Endodermal cell (in vitro differentiated cells): ENCODE measurements at regions not wholly inside any gene's neighbourhood (a gene's known extent, or its start where the extent isn't known, plus 50 kb on each side); places are given as distances from the start of the nearest gene placed in this dataset.
"Not testable (repeated sequence)": the region's sequence is repeated elsewhere in the genome, so short reads cannot be mapped to it uniquely, and the experiment has no call there.

ENCODE experiments used
- DNase-seq: peaks from one replicate; pipeline ENCODE4 v3.0.0-alpha.2; 2017
- H3K27ac ChIP-seq: 2 replicates; pipeline ENCODE4 v1.5.1; 2013; ENCODE audit warnings: mild to moderate bottlenecking, low read depth, low read length, moderate library complexity
- H3K27me3 ChIP-seq: 2 replicates; pipeline ENCODE4 v1.6.1; 2013; ENCODE audit warnings: mild to moderate bottlenecking, low read length, moderate library complexity; ENCODE audit not compliant: insufficient read depth, control insufficient read depth, poor library complexity, severe bottlenecking
- H3K36me3 ChIP-seq: 2 replicates; pipeline ENCODE4 v1.7.0; 2013; ENCODE audit warnings: mild to moderate bottlenecking, low read length, moderate library complexity; ENCODE audit not compliant: control insufficient read depth, insufficient read depth
- H3K4me1 ChIP-seq: one replicate; pipeline ENCODE4 v1.7.0; 2013; ENCODE audit warnings: low read length; ENCODE audit not compliant: control insufficient read depth, insufficient read depth
- H3K4me3 ChIP-seq: 2 replicates; pipeline ENCODE4 v1.5.1; 2013; ENCODE audit warnings: mild to moderate bottlenecking, low read length, moderate library complexity
- H3K9ac ChIP-seq: 2 replicates; pipeline ENCODE4 v1.6.1; 2013; ENCODE audit warnings: mild to moderate bottlenecking, low read length, moderate library complexity; ENCODE audit not compliant: poor library complexity, severe bottlenecking; ENCODE audit errors: extremely low read depth
- H3K9me3 ChIP-seq: 2 replicates; pipeline ENCODE4 v1.6.1; 2013; ENCODE audit warnings: mild to moderate bottlenecking, low read length, moderate library complexity; ENCODE audit not compliant: control insufficient read depth
- H3K27ac Mint-ChIP-seq: 2 replicates; pipeline ENCODE4 v1.8.0; 2020; ENCODE audit warnings: mixed read lengths
- H3K27me3 Mint-ChIP-seq: 2 replicates; pipeline ENCODE4 v1.8.0; 2021; ENCODE audit warnings: mild to moderate bottlenecking, mixed read lengths; ENCODE audit not compliant: insufficient read depth
- H3K36me3 Mint-ChIP-seq: 2 replicates; pipeline ENCODE4 v1.8.0; 2020; ENCODE audit warnings: low read depth, mixed read lengths
- H3K4me1 Mint-ChIP-seq: 2 replicates; pipeline ENCODE4 v1.8.0; 2020; ENCODE audit warnings: mixed read lengths
- H3K4me3 Mint-ChIP-seq: 2 replicates; pipeline ENCODE4 v1.8.0; 2020; ENCODE audit warnings: mild to moderate bottlenecking, moderate library complexity, mixed read lengths
- H3K9me3 Mint-ChIP-seq: 2 replicates; pipeline ENCODE4 v1.8.0; 2020; ENCODE audit warnings: mild to moderate bottlenecking, mixed read lengths
- CTCF ChIP-seq: fragments of 200-600 bp; sonication (generic); conservative IDR thresholded peaks from 2 replicates; pipeline ENCODE4 v1.5.0; 2021; ENCODE audit warnings: antibody characterized with exemption, mild to moderate bottlenecking
- WGBS, 2 experiments: methylation state at CpG; one replicate each; pipeline versions ENCODE4 v1.1.5 to v1.1.7; 2013; ENCODE audit warnings: missing lambda C conversion rate in 2 of 2, mixed read lengths in 1 of 2; ENCODE audit not compliant: insufficient coverage in 1 of 2, insufficient read length in 1 of 2; 5-methylcytosine and 5-hydroxymethylcytosine counted together

GRCh38 chr2:36123995-36124394 is 231.6 kb upstream of the CRIM1 start:
- H3K9ac ChIP-seq, result no peak overlapping the region
- H3K4me3 Mint-ChIP-seq, result no peak overlapping the region
- peaks cover 3% of the 10 kb centered on the region for H3K9me3 Mint-ChIP-seq
- H3K36me3 Mint-ChIP-seq, result no peaks in the 10 kb centered on the region
- no peak for DNase-seq
- no peaks in the 10 kb centered on the region for H3K36me3 ChIP-seq
- TF ChIP-seq CTCF, result no peak
- WGBS, 2 experiments, result 80 to 89% methylated on average over 1 to 2 of the region's 2 CpGs
- H3K4me1 ChIP-seq, result no peaks in the 10 kb centered on the region
- H3K4me1 Mint-ChIP-seq, result no peaks in the 10 kb centered on the region
- no peak overlapping the region for H3K27ac ChIP-seq
- no peaks in the 10 kb centered on the region for H3K27me3 Mint-ChIP-seq
- H3K4me3 ChIP-seq, result no peak overlapping the region
- H3K9me3 ChIP-seq, result no peaks in the 10 kb centered on the region
- H3K27ac Mint-ChIP-seq, result no peak overlapping the region
- H3K27me3 ChIP-seq, result no peaks in the 10 kb centered on the region

GRCh38 chr2:36097022-36097421 is 258.6 kb upstream of the CRIM1 start:
- no peak overlapping the region for H3K4me3 Mint-ChIP-seq
- H3K9me3 Mint-ChIP-seq, result peaks cover 56% of the 10 kb centered on the region
- no peak for TF ChIP-seq CTCF
- H3K27me3 Mint-ChIP-seq, result no peaks in the 10 kb centered on the region
- Histone ChIP-seq H3K9ac (no peak overlapping the region), H3K36me3 (no peaks in the 10 kb centered on the region), H3K9me3 (peaks cover 7% of the 10 kb centered on the region), H3K27ac (no peak overlapping the region), H3K4me3 (no peak overlapping the region), H3K4me1 (no peaks in the 10 kb centered on the region), H3K27me3 (no peaks in the 10 kb centered on the region)
- DNase-seq, result no peak
- H3K27ac Mint-ChIP-seq, result no peak overlapping the region
- H3K36me3 Mint-ChIP-seq, result peaks cover 3% of the 10 kb centered on the region
- no peaks in the 10 kb centered on the region for H3K4me1 Mint-ChIP-seq
- WGBS, 2 experiments, result 99 to 100% methylated on average over 1 to 3 of the region's 3 CpGs

- H3K27me3 Mint-ChIP-seq, H3K36me3 Mint-ChIP-seq, H3K4me1 Mint-ChIP-seq, H3K9me3 ChIP-seq, H3K27ac ChIP-seq, DNase-seq, H3K4me1 ChIP-seq, H3K4me3 Mint-ChIP-seq, H3K27ac Mint-ChIP-seq, H3K36me3 ChIP-seq, H3K27me3 ChIP-seq, H3K9ac ChIP-seq, H3K4me3 ChIP-seq: not testable (repeated sequence)
- WGBS, 2 experiments, result 89 to 92% methylated on average over 13 to 26 of the region's 26 CpGs
- peaks cover 47% of the 10 kb centered on the region for H3K9me3 Mint-ChIP-seq
Observed at GRCh38 chr2:36091844-36092741, 263.5 kb upstream of the CRIM1 start.
